AG10803 (cell line): ENCODE measurements at regions not wholly inside any gene's neighbourhood (a gene's known extent, or its start where the extent isn't known, plus 50 kb on each side); places are given as distances from the start of the nearest gene placed in this dataset.

ENCODE experiments used
- DNase-seq: peaks from one replicate; pipeline ENCODE4 v3.0.0; 2010; ENCODE audit warnings: low read depth
- H3K4me3 ChIP-seq: 2 replicates; pipeline ENCODE4 v1.5.1; 2011; ENCODE audit warnings: mild to moderate bottlenecking, low read length, control low read depth
- CTCF ChIP-seq: conservative IDR thresholded peaks from 2 replicates; pipeline ENCODE4 v1.5.1; 2011; ENCODE audit warnings: mild to moderate bottlenecking, low read length, control low read depth, inconsistent platforms

- no peak overlapping the region for H3K4me3 ChIP-seq
- TF ChIP-seq CTCF, result no peak
- DNase-seq, result peak; percentile 78
Measured at GRCh38 chr14:101001311-101002069, 98.0 kb upstream of the RTL1 start.

DNA sequence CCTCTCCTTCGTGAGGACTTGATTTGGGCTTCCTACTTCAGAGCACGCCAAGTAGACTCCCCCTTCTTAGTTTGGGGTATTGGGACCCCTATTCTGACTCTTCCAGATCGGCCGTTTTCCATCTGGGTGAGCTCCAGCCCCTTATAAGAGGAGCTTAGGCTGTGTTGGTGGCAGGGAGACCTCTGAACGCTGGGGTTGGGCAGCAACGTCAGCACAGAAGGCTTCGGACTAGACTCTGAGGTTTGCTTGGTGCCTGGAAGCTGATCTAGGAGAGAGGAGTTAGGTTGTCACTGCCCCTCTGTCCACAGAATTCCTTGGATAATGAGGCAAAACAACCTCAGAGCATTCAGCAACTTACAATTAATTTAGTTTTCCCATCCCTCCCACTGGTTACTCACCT lies 99.2 kb upstream of the RTL1 start:
- TF ChIP-seq CTCF, result no peak
- H3K4me3 ChIP-seq, result no peak overlapping the region
- DNase-seq, result no peak

DNA sequence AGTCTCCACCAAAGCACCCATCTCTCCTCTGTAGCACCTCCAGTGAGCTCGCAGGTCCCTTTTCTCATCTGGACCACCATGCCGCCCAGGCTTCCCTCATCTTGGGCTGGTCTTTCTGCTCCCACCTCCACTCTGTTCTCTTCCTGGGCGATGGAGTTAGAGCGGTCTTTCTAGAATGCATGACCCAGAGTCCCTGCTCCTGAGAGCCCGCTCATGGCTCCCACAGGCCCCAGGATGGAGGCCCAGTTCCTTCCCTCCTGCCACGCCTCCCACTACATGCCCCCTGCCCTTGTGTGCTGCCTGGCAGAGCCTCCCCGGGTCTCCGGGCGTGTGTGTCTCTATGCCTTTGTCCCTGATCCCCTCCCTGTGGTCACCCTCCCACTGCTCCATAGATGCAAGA lies 100.7 kb upstream of the RTL1 start:
- DNase-seq, result no peak
- TF ChIP-seq CTCF, result no peak
- H3K4me3 ChIP-seq, result no peak overlapping the region

GRCh38 chr14:101004954-101005353 lies 101.4 kb upstream of the RTL1 start:
- TF ChIP-seq CTCF, result no peak
- no peak overlapping the region for H3K4me3 ChIP-seq
- DNase-seq, result peak; percentile 74

GRCh38 chr14:101005447-101005846 lies 101.9 kb upstream of the RTL1 start:
- DNase-seq, result no peak
- H3K4me3 ChIP-seq, result no peak overlapping the region
- TF ChIP-seq CTCF, result no peak

DNA sequence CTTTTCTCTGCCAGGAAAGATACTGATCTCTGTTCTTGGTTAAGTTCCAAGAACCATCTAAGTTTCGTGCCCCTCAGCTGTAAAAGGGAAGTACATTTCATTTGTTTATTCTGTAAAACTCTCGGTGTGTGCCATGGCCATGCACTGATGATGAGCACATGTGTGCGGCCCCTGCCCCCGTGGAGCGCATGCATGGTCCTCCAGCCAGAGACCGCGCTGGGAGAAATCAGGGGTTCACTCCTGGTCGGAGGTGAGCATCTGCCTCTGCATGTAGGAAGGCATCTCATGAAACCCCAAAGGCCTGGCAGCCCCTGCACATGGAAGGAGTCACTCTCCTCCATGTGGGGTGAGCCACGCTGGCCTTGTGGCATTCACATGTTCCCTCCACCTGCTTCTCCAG lies 102.5 kb upstream of the RTL1 start:
- H3K4me3 ChIP-seq, result no peak overlapping the region

More for the DNA sequence above, 102.5 kb upstream of the RTL1 start:
- TF ChIP-seq CTCF, result no peak
- no peak for DNase-seq
